ENCODE measurements at regions not wholly inside any gene's neighbourhood (a gene's known extent, or its start where the extent isn't known, plus 50 kb on each side); places are given as distances from the start of the nearest gene placed in this dataset.

- no peak for DNase-seq (ENCODE audit: extremely low spot score)
- H3K36me3 ChIP-seq: no peaks in the 10 kb centered on the region
- 0% methylated on average over 21 of the region's 96 CpGs for WGBS
- H3K4me3 ChIP-seq: peak overlapping the region; percentile 94 to 98 (median 96)
- peaks cover 7 to 41% (median 35%) of the 10 kb centered on the region in 4 donors for H3K4me1 ChIP-seq
- H3K9me3 ChIP-seq: no peaks in the 10 kb centered on the region
- TF ChIP-seq EP300 (IDR thresholded peaks at IDR 0.05) (no peak), POLR2AphosphoS5 (IDR thresholded peaks at IDR 0.05) (peak in 1 of 2 donors; percentile 20), CTCF (IDR thresholded peaks at IDR 0.05) (no peak), POLR2A (IDR thresholded peaks at IDR 0.05; ENCODE audit: low read depth) (peak; percentile 35)
- H3K27me3 ChIP-seq: no peaks in the 10 kb centered on the region
- intact Hi-C loops (cut with DNase I): loop anchor here (5.0 kb wide), 3 partner anchors 81 to 431 kb away; no protein-coding TSS in a partner anchor
- H3K27ac ChIP-seq (replicated peaks in 1 of 4): peak overlapping the region; percentile 99
Observed at GRCh38 chr14:71320734-71321573, 413.7 kb downstream of the PCNX1 start.

- 3% methylated on average over 25 of the region's 25 CpGs for WGBS
- intact Hi-C loops (cut with DNase I): loop anchor here (5.0 kb wide), 3 partner anchors 81 to 431 kb away; no protein-coding TSS in a partner anchor
- H3K4me1 ChIP-seq: peaks cover 7 to 43% (median 38%) of the 10 kb centered on the region in 4 donors
- no peaks in the 10 kb centered on the region for H3K9me3 ChIP-seq
- H3K36me3 ChIP-seq: no peaks in the 10 kb centered on the region
- H3K4me3 ChIP-seq: peak overlapping the region; percentile 94 to 98 (median 96)
- TF ChIP-seq POLR2AphosphoS5 (IDR thresholded peaks at IDR 0.05) (no peak), CTCF (IDR thresholded peaks at IDR 0.05) (no peak), POLR2A (IDR thresholded peaks at IDR 0.05; ENCODE audit: low read depth) (no peak), EP300 (IDR thresholded peaks at IDR 0.05) (no peak)
- H3K27ac ChIP-seq (replicated peaks in 1 of 4): peak overlapping the region; percentile 99
- no peaks in the 10 kb centered on the region for H3K27me3 ChIP-seq
- no peak for DNase-seq (ENCODE audit: extremely low spot score)
Observed at GRCh38 chr14:71321574-71322315, 414.5 kb downstream of the PCNX1 start.

- intact Hi-C loops (cut with DNase I): loop anchor here (5.0 kb wide), 3 partner anchors 80 to 430 kb away; no protein-coding TSS in a partner anchor
- H3K27ac ChIP-seq (replicated peaks in 1 of 4): peak overlapping the region in 1 of 4 donors; percentile 16
Observed at GRCh38 chr14:71322655-71323250, 415.5 kb downstream of the PCNX1 start.

More at GRCh38 chr14:71322655-71323250, 415.5 kb downstream of the PCNX1 start:
- no peaks in the 10 kb centered on the region for H3K36me3 ChIP-seq
- TF ChIP-seq CTCF (IDR thresholded peaks at IDR 0.05) (peak; percentile 54 to 73 (median 57)), POLR2A (IDR thresholded peaks at IDR 0.05; ENCODE audit: low read depth) (no peak)
- H3K4me1 ChIP-seq: peaks cover 7 to 46% (median 39%) of the 10 kb centered on the region in 4 donors
- H3K4me3 ChIP-seq: peak overlapping the region in 1 of 4 donors; percentile 96
- H3K27me3 ChIP-seq: no peaks in the 10 kb centered on the region
- no peak for DNase-seq (ENCODE audit: extremely low spot score)
- WGBS: 45% methylated on average over 2 of the region's 2 CpGs
- H3K9me3 ChIP-seq: no peaks in the 10 kb centered on the region

Data from esophagus muscularis mucosa (tissue), 4 donors.